Panc1 (cell line): ENCODE measurements at regions not wholly inside any gene's neighbourhood (a gene's known extent, or its start where the extent isn't known, plus 50 kb on each side); places are given as distances from the start of the nearest gene placed in this dataset.
"Not testable (repeated sequence)": the region's sequence is repeated elsewhere in the genome, so short reads cannot be mapped to it uniquely, and the experiment has no call there.

Experiments used
- POLR2AphosphoS5 ChIP-seq: IDR thresholded peaks from 2 replicates; pipeline ENCODE4 v1.6.1; 2012; ENCODE audit warnings: mild to moderate bottlenecking, low read depth, low read length, moderate library complexity
- REST ChIP-seq, 2 experiments: IDR thresholded peaks; 2 replicates each; pipeline ENCODE4 v1.6.1; 2011 to 2012; ENCODE audit warnings: low read depth in 2 of 2, control low read depth in 1 of 2, low read length in 1 of 2, mild to moderate bottlenecking in 1 of 2, moderate library complexity in 1 of 2; ENCODE audit not compliant: insufficient read depth in 1 of 2
- SIN3A ChIP-seq: IDR thresholded peaks from 2 replicates; pipeline ENCODE4 v1.6.1; 2012; ENCODE audit warnings: low read depth, mild to moderate bottlenecking, low read length, moderate library complexity, borderline replicate concordance; ENCODE audit not compliant: insufficient read depth
- TCF7L2 ChIP-seq: IDR thresholded peaks from 2 replicates; pipeline ENCODE4 v1.6.1; 2011; ENCODE audit warnings: mild to moderate bottlenecking, low read depth, low read length, inconsistent platforms
- TF ChIP-seq, protein P1 (sequence below): fragments of 450-650 bp; IDR thresholded peaks from 2 replicates; pipeline ENCODE4 v1.5.1; 2017; ENCODE audit warnings: mild to moderate bottlenecking

DNA sequence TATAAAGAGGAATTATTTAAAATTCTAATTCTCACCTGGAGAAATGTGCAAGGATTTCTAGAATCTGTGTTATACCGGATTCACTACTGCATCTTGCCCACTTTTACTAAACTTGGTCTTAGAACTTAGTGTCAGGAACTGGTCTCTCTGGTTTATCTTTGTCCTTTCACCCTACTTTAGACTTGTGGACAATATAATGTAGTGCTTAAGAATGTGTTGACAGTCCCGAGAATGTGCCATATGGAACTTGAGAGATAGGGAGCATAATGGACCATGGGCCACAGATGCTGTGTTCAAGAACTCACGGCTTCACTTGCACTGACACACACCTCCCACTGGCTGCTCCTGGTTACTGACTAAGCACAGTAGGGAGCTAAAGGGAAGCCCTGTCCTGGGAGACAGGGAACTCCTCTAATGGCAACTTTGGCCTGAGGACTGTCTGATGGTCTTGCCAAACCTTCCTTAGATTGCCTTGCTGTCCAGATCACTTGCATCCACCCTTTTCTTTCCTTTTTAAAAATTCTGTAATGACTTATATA lies 476.0 kb upstream of the CHD1 start:
- TF ChIP-seq, protein P1, sequence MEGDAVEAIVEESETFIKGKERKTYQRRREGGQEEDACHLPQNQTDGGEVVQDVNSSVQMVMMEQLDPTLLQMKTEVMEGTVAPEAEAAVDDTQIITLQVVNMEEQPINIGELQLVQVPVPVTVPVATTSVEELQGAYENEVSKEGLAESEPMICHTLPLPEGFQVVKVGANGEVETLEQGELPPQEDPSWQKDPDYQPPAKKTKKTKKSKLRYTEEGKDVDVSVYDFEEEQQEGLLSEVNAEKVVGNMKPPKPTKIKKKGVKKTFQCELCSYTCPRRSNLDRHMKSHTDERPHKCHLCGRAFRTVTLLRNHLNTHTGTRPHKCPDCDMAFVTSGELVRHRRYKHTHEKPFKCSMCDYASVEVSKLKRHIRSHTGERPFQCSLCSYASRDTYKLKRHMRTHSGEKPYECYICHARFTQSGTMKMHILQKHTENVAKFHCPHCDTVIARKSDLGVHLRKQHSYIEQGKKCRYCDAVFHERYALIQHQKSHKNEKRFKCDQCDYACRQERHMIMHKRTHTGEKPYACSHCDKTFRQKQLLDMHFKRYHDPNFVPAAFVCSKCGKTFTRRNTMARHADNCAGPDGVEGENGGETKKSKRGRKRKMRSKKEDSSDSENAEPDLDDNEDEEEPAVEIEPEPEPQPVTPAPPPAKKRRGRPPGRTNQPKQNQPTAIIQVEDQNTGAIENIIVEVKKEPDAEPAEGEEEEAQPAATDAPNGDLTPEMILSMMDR, result not testable (repeated sequence)
- TF ChIP-seq REST (IDR thresholded peaks at IDR 0.05; ENCODE audit: insufficient read depth in 1 of 2, low read depth in 2 of 2, low read length in 1 of 2); SIN3A; TCF7L2; POLR2AphosphoS5: not testable (repeated sequence)
